Embryonic facial prominence (tissue), 1 donor: ENCODE measurements at regions not wholly inside any gene's neighbourhood (a gene's known extent, or its start where the extent isn't known, plus 50 kb on each side); places are given as distances from the start of the nearest gene placed in this dataset.
A peak's percentile ranks its signal among the peaks of the same experiment; 100 is the strongest.
"Not testable (repeated sequence)": the region's sequence is repeated elsewhere in the genome, so short reads cannot be mapped to it uniquely, and the experiment has no call there.

ENCODE experiments used
- DNase-seq: peaks from one replicate; pipeline ENCODE4 v3.0.0-alpha.2; 2016; ENCODE audit errors: extremely low spot score

DNA sequence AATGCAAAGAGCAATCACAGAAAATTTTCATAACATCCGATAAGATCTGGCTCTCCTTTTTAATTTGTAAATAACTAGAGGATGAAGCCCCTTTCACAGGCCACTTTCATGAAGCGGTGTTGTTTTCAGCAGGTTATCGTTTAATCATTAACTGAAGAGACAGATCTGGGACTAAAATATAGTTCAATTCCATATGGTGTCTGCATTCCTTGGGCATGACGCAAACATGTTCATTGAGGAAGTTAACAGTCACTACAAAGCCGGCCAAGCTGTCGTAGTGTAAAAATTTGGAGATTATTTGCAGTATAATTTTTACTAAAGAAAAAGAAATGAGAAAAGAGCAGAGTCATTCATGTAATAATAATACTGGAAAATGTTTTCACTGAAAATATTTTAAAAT, 565.2 kb upstream of the ADAMTS5 start:
- no peak for DNase-seq

DNA sequence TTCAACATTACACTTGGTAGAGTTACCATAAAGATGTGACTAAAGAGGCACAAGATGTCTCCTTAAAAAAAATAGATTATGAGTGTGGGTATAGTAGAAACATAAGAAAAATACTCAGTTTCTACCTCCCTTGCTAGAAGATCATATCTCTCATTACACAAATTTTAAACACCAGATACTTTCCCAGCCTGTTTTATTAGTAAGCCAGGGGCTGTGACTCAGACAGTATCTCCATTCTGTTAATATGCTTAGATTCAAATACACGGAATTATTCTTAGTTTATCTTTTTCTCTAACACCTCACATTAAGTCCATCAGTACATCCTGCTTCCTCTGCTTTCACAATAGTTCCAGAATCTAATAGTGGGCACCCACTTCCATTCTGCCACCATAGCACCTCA, 561.8 kb upstream of the ADAMTS5 start:
- no peak for DNase-seq

DNA sequence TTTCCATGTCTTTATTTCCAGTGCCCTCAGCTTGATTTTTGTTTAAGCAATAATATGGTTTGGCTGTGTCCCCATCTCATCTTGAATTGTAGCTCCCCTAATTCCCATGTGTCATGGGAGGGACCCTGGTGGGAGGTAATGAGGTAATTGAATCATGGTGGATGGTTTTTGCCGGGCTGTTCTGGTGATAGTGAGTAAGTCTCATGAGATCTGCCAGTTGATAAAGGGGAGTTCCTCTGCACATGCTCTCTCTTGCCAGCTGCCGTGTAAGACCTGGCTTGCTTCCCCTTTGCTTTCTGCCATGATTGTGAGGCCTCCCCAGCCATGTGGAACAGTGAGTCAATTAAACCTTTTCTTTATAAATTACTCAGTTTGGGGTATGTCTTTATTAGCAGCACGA, 559.6 kb upstream of the ADAMTS5 start:
- no peak for DNase-seq

DNA sequence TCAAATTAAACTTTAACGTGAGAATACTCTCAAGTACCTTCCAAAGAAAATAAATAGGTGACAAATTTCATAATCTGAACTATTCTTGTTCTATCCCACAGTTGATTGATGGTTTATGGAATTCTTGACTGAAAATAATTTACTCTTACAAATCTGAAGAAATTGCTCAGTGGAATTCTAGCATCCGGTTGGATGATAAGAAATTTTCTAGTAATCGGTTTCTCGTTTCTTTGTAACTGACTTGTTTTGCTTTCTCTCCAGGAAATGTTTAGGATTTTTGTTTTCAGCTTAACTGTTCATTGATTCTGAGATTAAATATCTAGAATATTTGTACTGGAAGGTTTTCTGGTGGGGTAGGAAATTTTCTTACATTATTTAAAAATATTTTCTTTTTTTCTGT, 558.9 kb upstream of the ADAMTS5 start:
- DNase-seq = no peak

DNA sequence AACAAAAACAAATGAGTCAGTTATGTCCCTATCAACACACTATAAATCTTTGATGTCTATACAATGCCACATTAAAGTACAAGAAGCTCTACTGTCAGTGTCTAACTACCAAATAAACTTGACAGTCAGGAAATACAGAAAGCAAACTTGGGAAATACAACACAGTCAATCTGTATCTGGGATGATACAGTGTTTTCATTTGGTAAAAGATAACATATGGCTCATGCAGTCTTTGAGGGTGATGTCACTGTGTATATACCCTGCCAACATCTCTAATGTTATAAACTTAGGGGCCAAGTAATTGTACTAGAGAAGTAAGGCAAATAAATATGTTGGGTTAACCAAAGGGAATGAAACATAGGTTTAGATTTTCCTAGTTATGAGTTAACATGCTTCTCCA, 552.5 kb upstream of the ADAMTS5 start:
- no peak for DNase-seq

DNA sequence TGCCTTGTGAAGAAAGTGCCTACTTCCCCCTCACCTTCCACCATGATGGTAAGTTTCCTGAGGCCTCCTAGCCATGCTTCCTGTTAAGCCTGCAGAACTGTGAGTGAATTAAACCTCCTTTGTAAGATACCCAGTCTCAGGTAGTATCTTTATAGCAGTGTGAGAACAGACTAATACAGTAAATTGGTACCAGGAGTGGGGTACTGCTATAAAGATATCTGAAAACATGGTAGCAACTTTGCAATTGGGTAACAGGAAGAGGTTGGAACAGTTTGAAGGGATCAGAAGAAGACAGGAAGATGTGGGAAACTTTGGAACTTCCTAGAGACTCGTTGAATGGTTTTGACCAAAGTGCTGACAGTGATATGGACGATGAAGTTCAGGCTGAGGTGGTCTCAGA, 550.3 kb upstream of the ADAMTS5 start:
- not testable (repeated sequence) for DNase-seq

DNA sequence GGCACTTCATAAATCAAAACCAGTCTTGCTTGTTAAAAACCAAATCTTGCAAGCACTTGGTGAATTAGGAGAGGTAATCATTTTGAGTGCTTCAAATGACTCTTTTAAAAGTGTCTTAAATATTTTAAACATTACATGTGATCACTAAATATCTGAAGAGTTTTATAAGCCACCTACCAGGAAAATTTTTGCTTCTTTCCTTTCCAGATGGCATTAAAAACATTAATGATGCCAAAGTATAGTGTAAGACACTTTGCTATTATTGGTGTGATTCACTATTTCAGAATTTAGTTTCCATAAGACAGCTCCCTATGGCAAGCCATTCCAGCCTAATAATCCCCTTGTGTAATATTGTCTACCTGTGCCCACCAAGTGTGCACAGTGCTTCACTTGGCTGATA, 548.8 kb upstream of the ADAMTS5 start:
- DNase-seq = no peak

DNA sequence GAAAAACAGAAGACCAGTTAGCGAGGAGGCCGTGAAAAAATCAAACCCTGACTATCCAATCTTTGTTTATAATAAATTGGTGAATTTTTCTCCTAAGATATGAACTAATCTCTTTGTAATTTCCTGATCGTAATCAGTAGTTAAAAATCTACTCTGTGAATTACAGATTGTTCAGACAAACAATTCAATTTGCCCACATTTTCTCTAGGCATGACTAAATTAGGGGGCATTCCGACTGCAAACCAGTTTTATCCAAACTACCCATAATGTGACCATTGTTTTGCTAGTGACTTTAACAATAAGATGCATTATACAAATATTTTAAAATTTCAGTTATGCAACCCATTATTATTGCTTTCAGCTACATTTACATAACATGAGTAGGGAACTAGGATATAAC, 546.9 kb upstream of the ADAMTS5 start:
- DNase-seq = no peak

DNA sequence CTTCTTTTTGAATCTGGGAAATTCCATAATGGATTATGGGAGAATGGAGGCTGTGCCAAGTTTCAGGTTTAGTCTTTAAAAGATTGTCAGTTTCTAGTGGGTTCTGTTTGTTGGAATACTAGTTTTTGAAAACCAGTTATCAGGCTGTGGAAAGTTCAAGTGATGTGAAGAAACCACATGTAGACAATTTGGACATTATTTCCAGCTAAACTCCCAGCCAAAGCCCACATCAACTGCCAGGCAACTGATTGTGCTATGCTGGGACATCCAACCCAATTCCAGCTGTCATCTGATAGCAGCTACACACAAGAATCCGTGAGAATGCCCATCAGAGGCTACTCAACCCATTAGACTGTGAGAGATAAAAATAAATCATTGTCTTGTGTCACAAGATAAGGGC, 546.1 kb upstream of the ADAMTS5 start:
- no peak for DNase-seq

DNA sequence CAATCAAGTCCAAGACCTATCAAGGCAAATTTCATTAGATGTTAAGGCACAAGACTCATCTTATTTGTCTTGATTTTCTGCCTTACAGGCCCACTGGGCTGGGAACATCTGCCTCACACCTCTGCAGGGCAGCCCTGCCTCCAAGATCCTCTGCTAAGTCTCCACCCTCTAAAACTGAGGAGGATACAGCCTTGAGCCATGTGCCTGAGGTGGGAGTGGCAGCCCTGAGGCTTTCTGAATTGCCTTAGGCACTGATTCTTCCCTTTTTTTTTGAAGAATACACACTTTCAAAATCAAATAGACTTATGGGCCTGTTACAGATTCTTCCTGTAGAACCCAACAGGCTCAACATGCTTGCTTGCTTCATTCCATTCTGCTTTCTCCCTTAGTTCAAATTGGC, 544.3 kb upstream of the ADAMTS5 start:
- DNase-seq = no peak

DNA sequence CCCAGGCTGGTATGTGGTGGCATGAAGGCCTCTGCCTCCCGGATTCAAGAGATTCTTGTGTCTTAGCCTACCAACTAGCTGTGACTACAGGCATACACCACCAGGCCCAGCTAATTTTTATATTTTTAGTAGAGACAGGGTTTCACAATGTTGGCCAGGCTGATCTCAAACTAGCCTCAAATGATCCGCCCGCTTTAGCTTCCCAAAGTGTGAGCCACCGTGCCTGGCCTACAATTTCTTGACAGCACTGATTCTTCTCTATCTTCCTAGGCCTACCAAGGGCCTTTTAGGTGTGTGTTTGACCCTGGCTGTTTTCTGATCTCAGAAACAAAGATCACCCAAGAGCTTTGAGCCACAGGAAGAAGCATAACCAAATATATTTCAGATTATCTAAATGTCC, 540.8 kb upstream of the ADAMTS5 start:
- no peak for DNase-seq

DNA sequence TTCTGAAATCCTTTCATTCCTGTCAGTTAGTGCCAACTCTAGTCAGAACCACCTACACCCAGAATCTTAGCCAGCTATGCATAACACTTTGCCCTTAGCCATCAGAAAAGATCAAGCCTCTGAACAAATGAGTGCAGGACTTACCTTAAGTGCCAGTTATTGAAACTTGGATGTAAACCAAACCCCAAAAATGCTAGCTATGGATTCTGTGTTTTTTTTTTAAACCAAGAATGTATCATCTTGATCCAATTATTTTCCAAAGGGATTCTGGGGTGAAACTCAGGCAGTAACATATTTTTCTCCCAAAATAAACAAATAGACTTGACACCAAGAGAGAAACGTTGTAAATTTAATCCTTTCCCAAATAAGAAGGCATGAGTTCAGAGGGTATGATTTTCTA, 538.6 kb upstream of the ADAMTS5 start:
- DNase-seq = peak; percentile 21

DNA sequence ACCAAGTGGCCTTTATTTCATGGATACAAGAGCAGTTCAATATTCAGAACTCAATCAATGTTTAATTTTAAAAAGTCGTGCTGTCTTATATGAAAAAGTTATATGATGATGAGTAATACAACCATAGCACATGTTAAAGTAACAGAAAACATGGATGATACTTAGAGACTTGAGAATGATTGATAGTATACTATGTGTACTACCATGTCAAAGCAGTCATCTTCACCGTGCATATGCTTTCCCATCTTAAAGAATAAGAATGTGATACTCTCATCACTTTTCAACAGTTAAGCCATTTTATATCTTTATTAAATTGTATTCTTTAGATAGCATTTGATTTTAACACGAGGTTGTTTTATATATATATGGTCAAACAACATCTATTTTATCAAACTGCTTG, 535.9 kb upstream of the ADAMTS5 start:
- DNase-seq = no peak

DNA sequence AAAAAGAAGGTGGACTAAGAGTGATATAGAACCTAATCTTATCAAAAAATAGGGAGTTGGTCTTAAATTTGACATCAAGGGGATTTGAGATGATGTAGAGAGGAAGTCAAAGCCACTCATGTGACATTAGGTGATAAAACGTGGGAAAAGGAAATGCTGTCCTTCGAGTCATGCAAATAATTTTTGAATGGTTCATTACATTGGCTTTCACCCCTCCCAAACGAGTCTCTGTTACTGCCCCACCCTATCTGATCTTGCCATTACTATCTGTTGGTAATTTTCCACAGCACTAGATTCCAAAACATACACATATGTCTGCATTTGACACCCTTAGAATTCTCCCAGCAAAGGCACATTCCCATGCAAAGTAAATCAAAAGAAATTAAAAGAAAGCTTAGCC, 531.1 kb upstream of the ADAMTS5 start:
- DNase-seq = no peak

DNA sequence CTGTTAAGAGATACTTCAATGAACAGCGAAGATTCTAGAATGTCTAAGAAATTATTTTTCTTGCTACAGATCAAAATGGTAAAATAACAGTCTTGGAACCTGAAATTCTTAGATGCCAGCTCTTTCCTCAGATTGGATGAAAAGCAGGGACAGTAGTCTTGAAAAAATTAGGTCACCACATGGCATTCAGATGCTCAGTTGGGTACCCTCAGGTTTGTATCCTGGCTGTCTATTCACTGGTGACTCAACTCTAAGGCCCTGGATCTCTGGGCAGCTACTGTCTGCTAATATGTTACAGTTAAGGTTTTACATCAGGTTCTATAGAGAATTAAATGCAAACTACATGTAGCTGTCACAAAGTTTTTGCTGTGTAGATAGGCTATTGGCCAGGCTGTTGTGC, 528.9 kb upstream of the ADAMTS5 start:
- DNase-seq = no peak

DNA sequence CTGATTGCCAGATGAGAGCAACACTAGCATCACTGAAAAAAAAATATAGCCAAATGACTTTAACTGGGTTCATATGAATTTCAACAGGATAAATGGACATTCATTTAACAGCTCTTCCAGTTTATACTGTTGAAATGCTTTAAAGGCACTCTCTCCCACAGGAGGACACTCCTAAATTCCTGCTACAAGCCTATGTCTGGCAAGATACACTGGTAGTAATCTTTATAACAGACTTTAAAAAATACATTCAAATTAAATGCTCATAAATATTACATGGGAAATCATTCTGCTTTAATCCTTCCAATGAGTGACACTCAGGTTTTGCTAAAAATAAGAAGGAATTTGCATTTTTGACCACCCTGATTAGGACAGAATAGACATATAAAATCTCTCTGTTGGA, 526.7 kb upstream of the ADAMTS5 start:
- DNase-seq = no peak

DNA sequence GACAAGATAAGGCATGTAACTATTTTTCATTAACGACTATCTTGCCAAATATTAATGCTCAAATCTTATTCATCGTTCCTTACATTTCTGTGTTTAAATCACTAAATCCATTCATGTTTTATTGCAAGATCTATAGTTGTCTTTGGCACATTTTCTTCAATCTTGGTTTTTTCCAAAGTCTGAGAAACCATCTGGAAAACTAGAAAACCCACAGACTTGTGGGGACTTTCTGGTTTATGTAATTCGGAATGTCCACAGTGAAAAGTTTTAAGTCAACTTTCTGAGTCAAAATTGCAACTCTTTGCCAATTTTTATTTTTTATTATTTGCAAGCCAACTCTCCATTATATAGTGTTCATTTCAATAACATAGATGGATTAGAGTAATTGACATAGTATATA, 520.8 kb upstream of the ADAMTS5 start:
- DNase-seq = no peak

DNA sequence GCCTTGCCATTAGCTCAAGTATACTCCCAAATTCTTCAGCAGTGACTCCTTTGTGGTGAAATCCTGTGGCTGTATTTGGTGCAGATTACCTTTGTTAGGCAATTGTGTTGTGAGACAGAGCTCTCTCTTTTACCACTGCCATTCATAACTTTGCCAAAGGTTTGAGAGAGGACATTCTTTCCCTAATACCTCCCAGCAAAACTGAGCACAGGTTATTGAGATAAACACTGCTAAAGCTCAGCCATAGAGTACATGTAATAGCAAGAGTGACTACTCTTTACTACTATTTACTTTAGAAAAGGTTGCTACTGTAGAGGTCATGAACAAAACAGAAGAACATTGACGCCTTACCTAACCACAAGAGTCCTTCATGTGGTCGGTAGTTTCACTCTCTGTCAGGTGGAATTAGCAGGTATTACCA, 514.0 kb upstream of the ADAMTS5 start:
- no peak for DNase-seq

DNA sequence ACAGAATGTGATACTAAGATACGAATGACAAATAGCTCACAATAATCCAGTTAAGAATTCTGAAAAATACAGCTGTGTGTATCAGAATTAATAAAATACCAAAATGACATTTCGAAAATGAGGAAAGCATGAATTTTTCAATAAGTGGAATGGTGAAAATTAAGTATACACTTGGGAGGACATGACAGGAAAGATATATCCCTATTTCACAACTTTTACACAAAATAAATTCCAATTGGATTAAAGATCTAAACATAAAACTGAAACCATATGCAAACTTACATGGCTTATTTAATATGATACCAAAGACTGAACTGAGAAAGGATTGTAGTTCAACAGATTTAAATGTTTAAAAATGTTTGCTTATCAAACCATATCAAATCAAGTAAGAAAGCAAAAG, 510.4 kb upstream of the ADAMTS5 start:
- peak; percentile 23 for DNase-seq

DNA sequence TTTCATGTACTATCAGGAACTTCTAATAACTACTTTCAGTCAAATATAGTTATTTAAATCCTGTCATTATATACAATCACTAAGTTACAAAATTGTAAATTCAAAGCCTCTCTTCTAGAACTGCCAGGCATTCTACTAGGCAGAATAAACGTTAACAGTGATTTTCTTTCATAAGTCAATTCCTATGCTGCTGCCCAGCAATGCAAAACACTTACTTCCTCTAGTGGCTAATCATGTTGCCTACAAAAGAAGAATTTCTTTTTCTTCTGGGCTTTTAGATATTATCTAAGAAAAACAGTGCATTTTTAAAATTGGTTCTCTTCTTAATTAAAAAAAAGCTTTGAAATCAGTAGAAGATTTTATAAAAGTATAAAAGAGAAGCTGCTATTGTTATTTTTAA, 509.8 kb upstream of the ADAMTS5 start:
- DNase-seq = no peak

DNA sequence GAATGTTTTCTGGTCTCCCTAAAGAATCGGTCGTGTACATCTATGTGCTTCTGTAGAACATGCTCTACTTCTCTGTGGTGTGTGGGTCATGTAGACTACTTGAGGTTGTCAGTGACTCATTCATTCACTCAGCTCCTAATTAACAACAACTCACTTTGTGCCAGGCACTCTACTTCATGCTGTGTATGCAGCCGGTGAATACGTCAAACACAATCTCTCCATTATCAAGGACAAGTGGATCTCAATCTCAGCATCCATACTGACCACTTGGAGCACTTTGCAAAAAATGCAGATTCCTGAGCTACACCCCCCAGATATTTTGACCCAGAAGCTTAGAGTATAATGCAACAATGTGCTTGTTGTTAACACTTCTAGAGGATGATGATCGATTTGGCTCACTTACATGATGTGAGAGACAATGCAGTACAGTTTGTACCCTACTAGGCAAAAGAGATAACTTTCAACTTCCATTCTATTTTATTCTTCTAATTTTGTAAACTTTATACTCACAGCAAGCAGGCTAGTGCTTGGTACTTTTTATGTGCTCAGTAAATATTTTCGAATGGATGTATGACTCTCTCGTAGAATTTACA, 508.6 kb upstream of the ADAMTS5 start:
- DNase-seq = no peak

DNA sequence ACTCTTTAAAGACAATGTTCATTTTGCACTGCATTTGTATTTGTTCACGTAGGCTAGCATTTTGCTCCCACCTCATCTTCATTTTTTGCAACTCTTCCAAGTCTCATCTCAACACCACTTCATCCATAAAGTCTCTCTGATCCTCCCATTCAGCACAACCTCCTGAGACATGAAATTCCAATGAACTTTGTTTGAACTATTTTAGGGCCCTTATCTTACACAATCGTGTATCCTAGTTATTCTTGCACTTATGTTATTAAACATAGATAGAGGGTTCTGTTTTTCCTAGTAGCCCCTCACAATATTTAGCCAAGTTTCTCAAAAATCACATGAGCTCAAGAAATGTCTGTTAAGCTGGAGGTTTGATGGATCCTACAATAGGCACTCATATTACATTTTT, 500.5 kb upstream of the ADAMTS5 start:
- no peak for DNase-seq

DNA sequence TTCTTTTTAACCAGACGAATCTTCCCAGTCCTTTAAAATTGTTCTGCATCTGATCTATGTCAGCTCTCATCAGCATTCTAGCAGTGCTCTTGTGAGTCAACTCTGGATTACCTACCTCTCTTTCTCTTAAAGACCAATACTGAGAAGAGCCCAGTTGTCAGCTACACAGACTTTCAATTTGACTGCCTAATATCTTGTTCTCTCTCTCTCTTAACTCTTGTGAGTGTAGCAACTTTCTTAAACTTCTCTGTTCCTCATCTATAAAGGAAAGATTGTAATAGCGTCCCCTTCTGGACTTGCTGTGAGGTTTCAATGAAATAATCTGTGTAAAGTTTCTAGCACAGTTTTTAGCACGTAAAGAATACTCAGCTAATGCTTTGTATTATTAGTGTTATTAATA, 499.3 kb upstream of the ADAMTS5 start:
- DNase-seq = no peak

DNA sequence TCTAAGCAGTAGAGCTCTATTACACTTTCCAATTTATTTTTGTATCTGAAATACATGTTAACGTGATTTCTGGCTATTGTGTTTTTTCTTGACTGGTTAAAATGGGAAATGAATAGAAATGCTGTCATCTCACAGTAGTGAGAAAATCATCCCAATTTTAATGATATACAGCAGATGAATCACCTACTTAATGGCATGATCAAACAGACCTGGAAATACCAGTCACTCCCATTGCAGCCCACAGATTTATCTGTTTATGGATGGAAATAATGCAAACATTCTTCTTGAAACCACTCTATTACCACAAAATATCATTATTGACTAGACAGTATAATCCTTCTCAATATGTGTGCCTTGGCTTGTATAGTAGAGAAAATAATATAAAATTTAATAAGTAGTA, 497.8 kb upstream of the ADAMTS5 start:
- no peak for DNase-seq

DNA sequence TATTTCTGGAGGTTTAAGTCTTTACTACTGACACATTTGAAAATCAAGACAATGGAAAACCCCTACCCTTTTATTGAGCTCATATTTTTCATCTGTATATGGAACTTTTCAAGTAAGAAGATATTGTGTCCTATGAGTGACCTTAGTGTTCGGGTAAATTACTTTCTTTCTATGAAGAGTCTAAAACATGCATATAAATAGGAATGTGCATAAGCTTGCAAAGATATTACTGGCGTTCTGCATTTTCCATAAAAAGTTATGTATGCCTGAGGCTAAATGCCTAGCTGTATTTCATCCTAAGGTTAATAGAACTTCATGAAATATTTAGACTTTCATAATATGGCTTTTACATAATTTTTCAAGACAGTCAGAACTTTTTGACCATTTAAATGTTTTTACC, 495.8 kb upstream of the ADAMTS5 start:
- no peak for DNase-seq
